ENCODE measurements at regions not wholly inside any gene's neighbourhood (a gene's known extent, or its start where the extent isn't known, plus 50 kb on each side); places are given as distances from the start of the nearest gene placed in this dataset.

- TF ChIP-seq ATF6 (CRISPR knock-in tag; conservative IDR thresholded peaks at IDR 0.05) (no peak), AKAP8 (CRISPR knock-in tag; IDR thresholded peaks at IDR 0.05) (no peak), ZC3H4 (CRISPR knock-in tag; IDR thresholded peaks at IDR 0.05; ENCODE audit: borderline replicate concordance) (no peak)
These were observed 942.8 kb upstream of the TENM4 start (continued) for GRCh38 chr11:80383655-80384054.

- Histone ChIP-seq H3K79me2 (ENCODE audit: insufficient read depth, low read length) (no peaks in the 10 kb centered on the region), H3K27ac (ENCODE audit: extremely low read length, insufficient read depth, low read length) (no peak overlapping the region), H4K20me1 (ENCODE audit: insufficient read depth, low read length) (no peaks in the 10 kb centered on the region), H3K4me2 (ENCODE audit: low read depth, low read length) (no peak overlapping the region), H3K4me1 (ENCODE audit: insufficient read depth, low read length) (no peaks in the 10 kb centered on the region), H3K27me3 (ENCODE audit: control insufficient read depth in 1 of 2, insufficient read depth in 2 of 2, low read length in 2 of 2) (no peaks in the 10 kb centered on the region), H3K9ac (ENCODE audit: insufficient read depth, low read depth, low read length) (no peak overlapping the region), H3K36me3 (replicated peaks in 1 of 2; ENCODE audit: control insufficient read depth in 1 of 2, insufficient read depth in 2 of 2, low read length in 2 of 2) (no peaks in the 10 kb centered on the region), H2AFZ (ENCODE audit: low read length) (no peak overlapping the region), H3K4me3 (replicated peaks in 1 of 3; ENCODE audit: insufficient read depth in 1 of 3, low read depth in 2 of 3, low read length in 3 of 3) (no peak overlapping the region), H3K9me3 (ENCODE audit: low read length) (no peaks in the 10 kb centered on the region)
- FAIRE-seq (no peak), ATAC-seq (no peak), DNase-seq (ENCODE audit: low spot score) (no peak)
- no TSS peak for BruUV-seq (replicated peaks)
- WGBS (ENCODE audit: low lambda C conversion rate): 55% methylated on average over 1 of the region's 1 CpG
- TF ChIP-seq MEIS1 (CRISPR knock-in tag; IDR thresholded peaks at IDR 0.05; ENCODE audit: borderline replicate concordance): no peak
- intact Hi-C loops (cut with micrococcal nuclease; ENCODE audit: unreplicated experiment) (no loop called here), in situ Hi-C loops (cut with HindIII; ENCODE audit: extremely low pct_ligation_motif_present, low pct_unique_long_range_greater_than_20kb) (no loop called here)
- ChIA-PET CTCF (ENCODE audit: low intra/inter-chr PET ratio, low total read pairs) (no interaction called here), POLR2A (no interaction called here)
These were observed 938.9 kb upstream of the TENM4 start for GRCh38 chr11:80379620-80380278.

- intact Hi-C loops (cut with micrococcal nuclease; ENCODE audit: unreplicated experiment) (no loop called here), in situ Hi-C loops (cut with HindIII; ENCODE audit: extremely low pct_ligation_motif_present, low pct_unique_long_range_greater_than_20kb) (no loop called here)
- no peak overlapping the region for H3K9ac ChIP-seq (ENCODE audit: insufficient read depth, low read depth, low read length)
- no peaks in the 10 kb centered on the region for H4K20me1 ChIP-seq (ENCODE audit: insufficient read depth, low read length)
- BruUV-seq (replicated peaks): no TSS peak
- FAIRE-seq (no peak), ATAC-seq (no peak), DNase-seq (ENCODE audit: low spot score) (no peak)
- H3K4me3 ChIP-seq (replicated peaks in 1 of 3; ENCODE audit: insufficient read depth in 1 of 3, low read depth in 2 of 3, low read length in 3 of 3): no peak overlapping the region
- TF ChIP-seq SCMH1 (CRISPR knock-in tag; IDR thresholded peaks at IDR 0.05; ENCODE audit: borderline replicate concordance): no peak
- TF ChIP-seq ZNF709 (CRISPR knock-in tag; IDR thresholded peaks at IDR 0.05): no peak
- H3K27me3 ChIP-seq (ENCODE audit: control insufficient read depth in 1 of 2, insufficient read depth in 2 of 2, low read length in 2 of 2): no peaks in the 10 kb centered on the region
- ChIA-PET CTCF (ENCODE audit: low intra/inter-chr PET ratio, low total read pairs) (no interaction called here), POLR2A (no interaction called here)
- H3K4me1 ChIP-seq (ENCODE audit: insufficient read depth, low read length): no peaks in the 10 kb centered on the region
- no peaks in the 10 kb centered on the region for H3K79me2 ChIP-seq (ENCODE audit: insufficient read depth, low read length)
- no peaks in the 10 kb centered on the region for H3K36me3 ChIP-seq (replicated peaks in 1 of 2; ENCODE audit: control insufficient read depth in 1 of 2, insufficient read depth in 2 of 2, low read length in 2 of 2)
- H2AFZ ChIP-seq (ENCODE audit: low read length): no peak overlapping the region
- no peak overlapping the region for H3K4me2 ChIP-seq (ENCODE audit: low read depth, low read length)
- WGBS (ENCODE audit: low lambda C conversion rate): 5% methylated on average over 6 of the region's 6 CpGs
- H3K9me3 ChIP-seq (ENCODE audit: low read length): no peaks in the 10 kb centered on the region
- no peak overlapping the region for H3K27ac ChIP-seq (ENCODE audit: extremely low read length, insufficient read depth, low read length)
These were observed 931.1 kb upstream of the TENM4 start for GRCh38 chr11:80371931-80372330.
